HG03457 (cell line): ENCODE measurements at regions not wholly inside any gene's neighbourhood (a gene's known extent, or its start where the extent isn't known, plus 50 kb on each side); places are given as distances from the start of the nearest gene placed in this dataset.
"Not testable (repeated sequence)": the region's sequence is repeated elsewhere in the genome, so short reads cannot be mapped to it uniquely, and the experiment has no call there.

Experiments used
- ATAC-seq: cut with Tn5 transposase; IDR thresholded peaks from one replicate; pipeline ENCODE4 v1.9.1; 2021; ENCODE audit warnings: moderate number of reproducible peaks; ENCODE audit not compliant: unreplicated experiment

DNA sequence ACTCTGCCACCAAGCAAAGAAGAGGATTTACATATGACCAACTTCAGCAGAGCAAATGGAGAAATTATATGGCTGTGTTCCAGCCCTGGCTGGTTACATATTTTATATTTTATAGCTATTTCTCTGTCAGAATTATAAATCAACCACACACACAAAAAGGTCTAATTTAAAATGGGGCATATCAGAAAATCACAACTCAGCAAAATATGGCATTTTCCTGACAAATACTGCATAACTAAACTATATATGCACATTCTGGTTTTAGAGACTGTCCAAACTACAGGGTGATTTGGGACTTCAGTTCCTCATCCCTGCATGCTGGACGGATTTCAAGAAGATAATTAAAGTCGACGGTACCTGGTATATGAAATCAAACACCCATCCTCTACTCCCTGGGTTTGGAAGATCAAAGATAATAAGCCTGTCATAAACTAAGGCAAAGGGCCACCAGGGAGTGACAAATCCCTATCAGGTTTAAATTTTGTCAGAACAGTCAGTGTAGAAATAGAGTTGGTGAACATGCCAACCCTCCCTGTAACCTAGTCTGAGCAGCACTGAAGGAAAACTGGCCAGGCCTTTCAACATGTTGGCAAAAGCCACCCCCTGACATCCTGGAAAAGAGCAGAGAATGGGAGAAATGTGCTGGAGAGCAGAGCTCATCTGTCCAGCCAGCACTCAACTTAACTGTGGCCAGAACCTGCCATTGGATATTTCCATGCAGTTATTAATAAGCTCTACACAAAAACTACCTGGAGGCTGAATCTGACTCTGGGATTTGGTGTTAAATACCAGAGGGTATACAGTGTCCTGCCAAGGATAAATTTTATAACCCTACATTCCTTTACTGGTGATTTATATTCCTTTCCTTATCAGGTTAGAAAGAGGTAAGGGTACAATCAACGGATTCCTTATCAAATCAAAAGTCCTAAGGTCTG is 235.7 kb downstream of the ENC1 start:
- ATAC-seq: no peak

DNA sequence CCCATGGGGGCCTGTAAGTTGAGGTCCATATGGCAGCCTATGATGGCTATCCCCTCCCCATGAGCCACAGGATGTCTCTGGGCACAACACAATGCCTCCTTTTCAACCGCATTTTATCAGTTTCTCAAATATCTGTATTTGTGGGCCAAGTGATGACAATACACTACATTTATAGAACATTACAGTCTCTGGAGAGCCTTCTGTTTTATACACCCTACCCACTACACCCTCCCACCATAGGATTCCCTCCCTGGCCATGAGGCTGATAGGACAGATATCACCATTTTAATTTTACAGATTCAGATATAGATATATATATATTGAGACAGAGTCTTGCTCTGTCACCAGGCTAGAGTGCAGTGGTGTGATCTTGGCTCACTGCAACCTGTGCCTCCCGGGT is 236.8 kb downstream of the ENC1 start:
- no peak for ATAC-seq

DNA sequence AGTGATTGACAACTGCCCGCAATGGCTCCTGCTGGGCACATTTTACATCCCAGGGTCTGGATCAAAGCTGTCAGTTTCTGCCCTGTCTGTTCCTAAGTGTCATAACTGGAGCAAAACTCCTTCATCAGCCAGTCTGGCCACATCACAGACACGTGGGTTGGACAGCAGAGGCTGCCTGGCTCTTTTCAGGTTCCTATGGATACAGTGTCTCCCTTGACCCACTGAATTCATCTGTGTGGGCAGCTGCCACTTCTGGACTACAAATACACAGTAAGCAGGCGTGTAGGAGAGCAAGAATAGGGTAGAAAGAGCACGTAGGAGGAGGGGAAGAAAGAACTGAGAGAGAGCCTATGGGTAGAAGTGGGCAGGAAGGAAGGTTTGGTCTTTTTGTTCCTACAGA is 238.0 kb downstream of the ENC1 start:
- ATAC-seq: no peak

DNA sequence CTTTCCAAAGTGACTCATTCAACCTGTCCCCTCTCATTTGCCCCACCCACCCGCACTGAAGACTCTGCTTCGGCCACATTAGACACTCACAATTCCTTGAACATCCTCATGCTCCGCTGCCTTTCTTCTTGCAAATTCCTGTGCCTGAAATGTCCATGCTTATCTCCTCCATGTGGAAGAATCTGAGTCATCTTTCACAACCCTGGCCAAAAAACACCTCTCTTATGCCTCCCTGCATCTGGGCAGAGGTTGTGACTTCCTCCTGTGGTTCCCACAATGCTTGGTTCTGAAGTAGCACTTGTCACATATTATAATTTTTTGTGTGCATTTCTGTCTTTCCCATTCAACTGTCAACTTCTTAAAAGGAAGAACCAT is 238.6 kb downstream of the ENC1 start:
- ATAC-seq: no peak

DNA sequence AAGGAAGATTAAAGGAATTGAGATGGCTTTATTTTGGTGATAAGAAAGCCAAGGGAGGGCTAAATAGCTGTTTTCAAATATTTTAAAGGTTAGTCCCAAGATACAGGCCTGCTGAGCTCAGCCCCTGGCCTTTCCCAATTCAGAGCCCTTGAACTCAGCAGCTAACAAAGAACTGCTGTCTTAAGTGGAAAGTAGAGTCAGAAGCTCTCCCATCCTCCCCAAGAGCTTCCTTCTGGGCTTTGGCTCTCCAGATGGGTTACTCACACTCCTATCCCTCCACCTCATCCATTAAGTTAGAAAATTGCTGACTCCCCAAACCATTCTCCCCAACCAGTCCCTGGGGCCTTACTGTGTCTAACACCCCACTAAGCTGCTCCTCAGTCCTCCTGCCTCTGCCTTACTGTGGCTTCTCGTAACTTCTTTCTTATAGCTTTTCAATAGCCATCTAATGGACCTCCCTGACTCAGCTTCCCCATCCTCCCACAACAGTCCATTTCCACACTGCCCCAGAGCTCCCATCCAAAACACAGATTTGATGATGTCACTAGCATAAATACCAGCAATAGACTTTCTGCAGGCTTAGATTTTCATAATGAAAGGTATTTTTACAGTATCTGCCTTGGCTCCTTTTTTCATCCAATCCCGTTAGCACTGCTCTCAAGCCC is 239.1 kb downstream of the ENC1 start:
- ATAC-seq: no peak

DNA sequence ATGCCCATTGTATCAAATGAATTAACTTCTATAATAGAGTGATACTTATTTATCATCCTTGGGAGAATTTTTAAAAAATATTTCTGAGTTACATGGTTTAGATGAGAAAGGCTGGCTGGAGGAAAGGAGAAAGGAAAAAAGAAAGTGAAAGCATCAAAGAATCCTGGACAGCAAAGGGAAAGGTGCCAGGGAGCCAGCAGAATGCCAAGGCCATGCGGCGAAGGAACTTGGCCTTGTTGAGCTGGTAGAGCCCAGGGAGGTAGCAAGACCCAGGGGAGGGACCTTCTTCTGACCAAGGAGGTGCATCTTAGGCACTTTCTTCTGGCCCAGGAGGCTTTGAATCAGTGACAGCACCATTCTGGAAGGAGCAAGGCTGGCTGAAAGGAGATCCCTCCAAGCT is 240.5 kb downstream of the ENC1 start:
- ATAC-seq: no peak

DNA sequence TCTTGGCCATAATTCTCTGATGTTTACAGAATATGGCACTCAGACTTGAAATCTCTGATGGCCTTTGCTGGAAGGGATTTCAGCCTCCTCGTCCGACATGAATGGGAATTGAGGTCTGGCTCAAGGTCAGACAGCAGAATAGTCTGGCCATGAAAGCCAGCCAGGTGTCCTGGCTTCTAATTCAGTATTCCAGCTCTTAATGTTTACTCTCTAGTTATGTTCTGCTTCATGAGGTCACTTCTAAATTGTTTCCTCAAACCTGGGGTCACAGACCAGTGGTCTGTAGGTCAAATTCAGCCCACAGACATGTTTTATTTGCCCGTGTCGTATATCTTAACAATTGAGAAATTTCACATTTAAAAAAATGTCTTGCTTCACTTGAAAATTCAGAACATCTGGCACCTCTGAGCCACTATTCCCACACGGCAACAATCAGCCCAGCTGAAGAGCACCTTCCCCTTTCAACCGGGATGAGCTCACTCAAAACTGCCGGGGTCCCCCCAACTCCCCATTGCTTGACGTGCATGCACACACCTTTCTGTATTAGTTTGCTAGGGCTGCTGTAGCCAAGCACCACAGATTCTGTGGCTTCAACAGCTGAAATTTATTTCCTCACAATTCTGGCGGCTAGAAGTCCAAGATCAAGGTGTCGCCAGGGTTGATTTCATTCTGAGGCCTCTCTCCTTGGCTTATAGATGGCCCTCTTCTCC is 243.5 kb downstream of the ENC1 start:
- ATAC-seq: no peak

DNA sequence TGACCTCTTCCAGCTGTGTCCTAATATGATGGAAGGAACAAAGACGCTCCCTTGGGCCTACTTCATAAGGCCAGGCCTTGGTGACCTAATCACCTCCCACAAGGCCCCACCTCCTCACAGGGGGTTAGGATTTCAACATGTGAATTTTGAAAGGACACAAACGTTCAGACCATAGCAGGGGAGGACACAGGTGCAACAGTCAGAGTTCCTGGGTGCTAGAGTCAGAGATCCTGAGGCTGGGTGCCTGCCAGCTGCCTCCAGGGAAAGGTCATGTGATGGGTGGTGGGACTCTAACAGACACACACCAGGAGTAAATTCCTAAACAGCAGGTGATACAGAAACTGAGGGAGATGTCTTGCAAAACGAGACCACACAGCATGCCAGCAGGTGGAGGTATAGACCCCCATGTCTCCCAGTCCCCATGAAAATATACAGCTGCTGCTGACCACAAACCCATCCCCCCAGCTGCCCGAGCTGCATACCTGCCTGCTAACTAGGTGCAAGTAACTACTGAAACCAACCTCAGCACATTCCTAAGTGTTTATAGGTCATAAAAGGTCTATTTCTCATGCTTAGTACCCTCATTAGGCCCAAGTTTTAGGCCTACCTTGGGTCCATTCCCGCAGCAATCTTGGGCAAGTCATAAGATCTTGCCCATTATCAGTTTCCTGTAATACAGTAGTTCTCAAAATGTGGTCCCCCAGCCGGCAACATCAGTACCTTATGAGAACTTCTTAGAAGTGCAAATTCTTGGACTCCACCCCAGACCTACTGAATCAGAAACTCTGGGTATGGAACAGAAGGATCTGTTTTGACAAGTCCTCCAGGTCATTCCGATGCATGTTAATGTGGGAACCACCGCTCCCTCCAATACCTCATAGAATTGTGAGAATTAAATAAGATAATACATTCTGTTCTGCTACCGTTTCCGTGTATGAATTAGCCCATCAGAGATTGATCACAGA is 245.3 kb downstream of the ENC1 start:
- ATAC-seq: no peak

DNA sequence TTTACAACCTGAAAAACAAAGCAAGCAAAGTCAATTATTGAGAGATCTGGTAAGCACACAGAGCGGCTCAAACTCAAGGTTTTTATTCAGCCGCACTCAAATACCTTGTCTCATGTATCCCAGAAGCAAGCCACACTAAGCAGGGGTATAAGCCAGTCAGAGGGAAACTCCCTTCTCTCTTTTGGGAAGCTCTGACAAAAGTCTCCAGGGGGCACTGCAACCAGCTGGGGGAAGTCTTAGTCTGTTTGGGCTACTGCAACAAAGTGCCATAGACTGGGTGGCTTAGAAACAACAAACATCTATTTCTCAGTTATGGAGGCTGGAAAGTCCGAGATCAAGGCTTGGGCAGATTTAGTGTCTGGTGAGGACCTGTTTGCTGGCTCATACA is 246.0 kb downstream of the ENC1 start:
- no peak for ATAC-seq

DNA sequence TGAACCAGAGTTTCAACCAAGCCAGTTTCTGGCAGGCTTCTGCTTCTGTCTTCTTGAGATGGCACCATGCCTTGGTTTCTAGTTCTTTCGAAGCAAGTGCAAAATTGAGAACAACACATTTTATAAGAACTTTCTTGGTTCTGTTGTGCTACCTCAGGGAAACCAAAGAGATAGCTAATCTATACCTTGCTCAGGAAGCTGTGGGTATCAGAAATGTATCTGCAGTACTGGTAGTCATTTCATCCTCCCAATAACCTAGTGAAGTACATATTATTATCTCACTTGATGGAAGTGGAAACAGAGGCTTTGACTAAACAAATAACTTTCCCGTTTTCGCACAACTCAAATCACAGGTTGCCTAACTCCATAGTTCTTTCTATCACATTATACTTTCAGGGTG is 246.6 kb downstream of the ENC1 start:
- no peak for ATAC-seq

DNA sequence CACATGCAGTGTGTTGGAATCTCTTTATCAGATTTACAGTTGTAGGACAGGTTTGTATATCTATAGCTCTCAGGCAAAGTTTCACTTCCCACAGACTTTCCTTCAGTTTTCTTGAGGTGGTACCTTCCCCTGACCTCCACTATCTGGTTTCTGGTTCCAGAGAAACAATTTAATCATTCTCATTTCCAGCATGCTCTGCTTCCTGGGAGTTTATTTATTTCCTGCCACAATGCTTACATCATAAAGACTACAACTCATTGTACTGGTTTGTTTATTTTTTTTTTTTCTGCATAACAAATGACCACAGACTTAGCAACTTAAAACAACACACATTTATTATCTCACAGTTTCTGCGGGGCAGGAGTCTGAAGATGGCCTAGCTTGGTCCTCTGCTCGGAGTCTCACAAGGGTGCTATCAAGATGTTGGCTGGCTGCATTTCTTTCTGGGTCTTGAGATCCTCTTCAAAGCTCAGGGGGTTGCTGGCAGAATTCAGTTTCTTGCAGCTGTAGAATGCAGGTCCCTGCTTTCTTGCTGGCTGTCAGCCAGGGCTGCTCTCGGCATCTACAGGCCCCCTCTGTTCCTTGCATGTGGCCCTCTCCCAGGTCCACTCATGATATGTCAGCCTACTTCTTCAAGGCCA is 247.7 kb downstream of the ENC1 start:
- ATAC-seq: no peak

DNA sequence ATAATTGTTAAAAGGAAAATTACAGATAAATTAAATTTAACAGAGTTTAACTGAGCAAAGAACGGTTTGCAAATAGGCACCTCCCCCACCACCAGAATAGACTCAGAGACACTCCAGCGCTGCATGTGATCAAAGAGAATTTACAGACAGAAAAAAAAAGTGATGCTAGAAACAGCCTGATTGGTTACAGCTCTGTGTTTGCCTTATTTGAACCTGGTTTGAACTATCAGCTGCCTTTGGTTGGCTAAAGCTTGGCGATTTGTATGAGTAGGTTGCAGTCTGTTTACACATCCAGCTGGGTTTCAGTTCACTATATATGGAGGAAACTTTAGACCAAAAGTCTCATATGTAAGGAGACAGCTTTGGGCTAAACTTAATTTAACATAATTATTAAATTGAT is 249.1 kb downstream of the ENC1 start:
- no peak for ATAC-seq

DNA sequence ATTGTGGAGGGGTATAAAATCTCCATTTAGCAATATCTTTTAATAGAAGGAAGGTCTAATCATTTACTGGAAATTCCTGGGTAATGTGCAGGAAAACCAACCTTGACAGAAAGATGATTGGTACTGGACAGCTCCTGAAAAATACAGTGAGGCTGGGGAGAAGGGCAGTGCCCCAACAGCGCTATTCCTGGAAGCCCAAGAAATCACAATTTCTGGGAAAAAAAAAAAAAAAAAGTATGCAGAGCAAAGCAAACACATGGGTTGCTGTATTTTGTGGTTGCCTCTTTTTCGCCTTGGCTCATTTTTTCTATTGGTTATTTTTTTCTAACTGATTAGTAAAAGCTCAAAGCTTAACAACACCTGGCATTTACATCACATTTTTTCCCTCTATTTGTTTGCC is 249.7 kb downstream of the ENC1 start:
- no peak for ATAC-seq

DNA sequence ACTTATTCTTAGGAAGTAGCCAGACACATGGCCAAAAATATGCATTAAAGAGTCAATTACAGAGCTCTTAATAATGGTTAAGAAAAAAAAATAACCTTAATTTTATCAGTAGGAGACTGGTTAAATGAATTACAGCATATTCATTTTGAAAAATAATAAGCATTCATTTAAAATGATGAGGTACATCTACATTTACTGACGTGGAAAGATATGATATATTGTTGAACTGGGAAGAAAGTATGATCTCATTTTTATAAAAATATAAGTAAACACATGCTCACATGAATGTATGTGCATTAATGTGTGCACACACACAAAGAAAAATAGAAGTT is 250.3 kb downstream of the ENC1 start:
- ATAC-seq: no peak

DNA sequence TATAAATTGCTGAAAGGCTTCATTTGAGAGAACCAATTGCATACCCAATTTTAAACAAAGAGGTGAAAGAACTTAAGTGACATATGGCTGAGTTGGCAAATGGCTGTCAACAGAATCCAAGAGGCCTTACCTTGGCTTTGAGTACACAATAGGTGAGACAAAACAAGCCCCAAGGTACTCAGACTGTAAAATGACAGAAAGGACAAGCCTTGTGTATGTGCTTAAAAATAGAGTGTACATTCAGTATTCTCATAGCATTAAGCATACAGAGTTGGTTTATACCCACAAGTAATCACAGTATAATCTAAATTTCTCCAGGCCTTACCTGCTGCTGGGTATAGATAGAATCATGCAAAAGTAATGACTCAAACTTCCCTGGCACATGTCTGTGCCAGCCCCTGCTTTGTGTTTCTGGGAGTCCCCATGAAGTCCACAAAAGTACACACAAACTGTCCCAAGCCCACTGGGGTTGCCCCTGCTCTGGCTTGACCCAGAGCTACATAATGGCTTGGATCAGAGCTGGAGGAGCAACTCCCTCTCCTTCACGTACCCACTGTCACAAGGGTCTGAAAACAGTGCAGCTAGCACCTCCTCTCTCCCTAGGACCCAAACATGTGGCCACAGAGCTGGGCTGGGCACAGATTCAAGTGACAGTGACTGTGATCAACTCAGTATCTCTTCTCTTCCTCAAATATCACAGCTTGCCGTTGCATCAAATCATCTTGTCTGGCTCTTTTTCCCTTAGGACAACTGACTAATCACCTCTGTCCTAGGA is 250.8 kb downstream of the ENC1 start:
- ATAC-seq: no peak

DNA sequence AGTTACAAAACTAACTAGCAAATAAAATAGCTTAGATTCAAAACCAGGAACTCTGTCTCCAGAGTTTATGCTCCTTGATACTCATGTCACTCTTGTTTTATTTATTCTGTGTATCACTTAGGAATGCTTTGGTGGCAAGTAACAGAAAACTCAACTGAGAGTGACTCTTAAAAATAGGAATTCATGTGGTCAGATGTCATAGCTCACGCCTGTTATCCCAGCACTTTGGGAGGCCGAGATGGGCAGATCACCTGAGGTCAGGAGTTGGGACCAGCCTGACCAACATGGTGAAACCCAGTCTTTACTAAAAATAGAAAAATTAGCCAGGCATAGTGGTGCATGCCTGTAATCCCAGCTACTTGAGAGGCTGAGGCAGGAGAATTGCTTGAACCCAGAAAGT is 252.1 kb downstream of the ENC1 start:
- not testable (repeated sequence) for ATAC-seq

DNA sequence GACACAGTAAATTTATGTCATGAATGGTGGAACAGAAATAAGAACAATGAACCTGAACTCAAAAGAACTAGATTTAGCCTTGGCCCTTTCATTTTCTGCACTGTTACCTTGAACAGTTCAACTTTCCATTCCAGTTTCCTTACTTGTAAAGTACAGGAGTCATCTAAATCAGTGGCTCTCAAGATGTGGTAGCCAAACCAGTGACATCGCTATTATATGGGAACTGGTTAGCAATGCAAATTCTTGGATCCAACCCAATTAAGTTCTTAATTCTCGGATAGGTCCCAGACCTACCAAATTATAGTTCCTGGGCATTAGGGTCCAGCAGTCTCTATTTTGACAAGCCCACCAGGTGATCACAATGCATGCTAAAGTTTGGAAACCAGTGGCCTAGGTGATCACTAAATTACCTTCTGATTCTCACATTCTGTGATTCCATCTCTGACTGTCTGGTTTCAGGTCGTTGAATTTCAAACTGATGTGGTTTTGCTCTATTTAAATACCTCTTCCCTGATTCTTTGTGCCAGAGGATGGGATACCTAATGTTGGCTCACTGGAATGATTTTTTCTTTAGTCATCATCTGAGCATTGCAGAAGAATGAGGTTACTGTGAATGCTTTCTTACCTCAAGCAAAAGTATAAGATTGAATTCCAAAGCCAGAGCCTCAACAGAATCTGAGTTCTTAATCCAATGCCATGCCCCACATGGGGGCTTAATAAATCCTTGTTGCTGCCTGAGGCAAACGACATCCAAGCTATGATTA is 253.8 kb downstream of the ENC1 start:
- ATAC-seq: no peak

DNA sequence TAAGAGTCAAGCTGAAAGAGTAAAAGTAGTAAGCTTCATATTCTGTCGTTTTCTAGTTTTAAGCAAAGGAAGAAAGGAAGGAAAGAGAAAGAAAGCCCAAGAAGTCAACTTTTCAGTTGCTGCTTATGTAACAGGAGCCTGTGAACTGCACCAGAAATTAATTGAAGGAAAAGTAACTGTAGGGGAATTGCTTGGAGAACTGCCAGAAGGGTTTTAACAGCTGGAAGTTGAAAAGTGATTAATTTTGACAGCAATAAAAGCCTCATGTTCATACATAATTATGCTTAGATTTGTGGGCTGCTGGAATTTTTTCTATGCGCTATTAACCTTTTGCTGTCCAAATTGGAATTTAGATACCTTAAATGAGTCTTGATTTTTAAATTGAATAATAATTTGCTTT is 255.7 kb downstream of the ENC1 start:
- no peak for ATAC-seq
